HG03103 (cell line): ENCODE measurements at regions not wholly inside any gene's neighbourhood (a gene's known extent, or its start where the extent isn't known, plus 50 kb on each side); places are given as distances from the start of the nearest gene placed in this dataset.
"Not testable (repeated sequence)": the region's sequence is repeated elsewhere in the genome, so short reads cannot be mapped to it uniquely, and the experiment has no call there.

ENCODE experiments used
- ATAC-seq: cut with Tn5 transposase; IDR thresholded peaks from one replicate; pipeline ENCODE4 v1.9.1; 2021; ENCODE audit warnings: low read depth; ENCODE audit not compliant: unreplicated experiment

- no peak for ATAC-seq
Measured at GRCh38 chr11:45413156-45413858, 127.2 kb upstream of the SYT13 start.

DNA sequence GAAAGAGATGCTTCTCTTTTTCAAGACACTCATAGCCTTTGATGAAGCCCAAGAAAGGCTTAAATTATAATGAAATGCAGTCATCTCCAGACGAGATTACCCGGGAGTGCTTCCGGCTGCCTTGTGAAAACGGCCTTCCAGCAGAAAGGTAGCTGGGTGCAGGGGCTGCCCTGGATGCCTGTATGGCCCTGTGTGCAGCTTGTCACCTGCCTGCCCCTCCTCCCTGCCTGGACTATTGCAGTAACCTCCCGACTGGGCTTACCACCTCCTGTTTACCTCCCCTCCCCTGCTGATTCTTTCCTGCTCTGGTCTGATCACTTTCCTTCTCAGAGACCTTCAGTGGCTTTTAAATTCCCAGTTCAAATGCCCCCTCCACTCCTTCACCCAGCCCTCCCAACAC lies 126.4 kb upstream of the SYT13 start:
- no peak for ATAC-seq

DNA sequence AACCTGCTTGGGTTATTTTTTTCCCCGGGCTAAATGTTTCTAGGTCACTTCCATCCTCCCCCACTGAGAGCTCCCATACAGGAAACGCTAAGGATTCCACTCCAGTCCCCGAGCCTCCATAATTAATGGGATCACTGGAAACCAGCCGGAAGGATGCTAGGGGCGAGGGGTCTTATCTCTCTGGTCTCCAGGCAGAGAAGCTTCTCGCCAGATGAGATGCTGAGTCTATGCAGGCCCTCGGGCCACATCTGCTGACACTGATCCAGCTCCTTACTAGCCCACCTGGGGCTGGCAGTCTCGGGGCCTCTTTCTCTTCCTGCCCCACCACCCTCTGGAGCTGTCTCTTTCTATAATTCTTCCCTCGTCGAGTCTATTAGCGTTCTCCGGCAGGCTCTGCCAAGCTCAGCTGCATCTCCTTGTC lies 125.9 kb upstream of the SYT13 start:
- ATAC-seq: no peak

DNA sequence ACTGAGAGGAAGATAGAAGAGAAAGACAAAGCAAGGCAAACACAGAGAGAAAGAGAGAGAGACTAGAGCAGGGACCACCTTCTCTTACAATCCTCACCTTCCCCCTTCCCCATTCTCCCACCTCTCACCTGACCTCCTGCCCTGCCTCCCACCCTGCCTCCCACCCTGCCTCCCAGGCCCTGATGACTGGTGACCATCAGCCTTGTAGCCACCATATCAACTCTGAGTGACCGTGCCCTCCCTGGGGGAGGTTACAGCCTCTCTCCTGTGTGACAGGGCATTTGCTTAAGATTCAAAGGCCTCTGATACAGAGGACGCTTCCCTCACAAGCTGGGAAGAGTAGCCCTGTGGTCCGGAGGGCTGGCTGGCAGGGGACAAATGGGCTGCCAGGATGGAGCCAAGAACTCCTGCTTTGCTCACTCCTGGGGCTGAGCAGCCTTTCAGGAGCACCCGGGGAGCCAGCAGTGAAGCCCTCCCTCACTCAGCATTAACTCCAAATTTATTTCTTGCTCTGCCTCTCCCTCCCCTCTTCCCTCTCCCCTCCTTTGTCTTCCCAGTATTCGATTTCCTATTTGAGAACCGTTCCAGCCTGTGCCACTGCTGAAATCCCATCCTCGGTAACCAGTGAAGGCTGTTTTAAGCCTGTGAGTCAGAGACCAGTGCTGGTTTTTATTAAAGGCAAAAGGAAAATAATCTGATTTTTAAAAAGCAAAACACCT lies 125.2 kb upstream of the SYT13 start:
- no peak for ATAC-seq

GRCh38 chr11:45410391-45411227 lies 124.5 kb upstream of the SYT13 start:
- no peak for ATAC-seq

- no peak for ATAC-seq
Measured at GRCh38 chr11:45409587-45409986, 123.4 kb upstream of the SYT13 start.

DNA sequence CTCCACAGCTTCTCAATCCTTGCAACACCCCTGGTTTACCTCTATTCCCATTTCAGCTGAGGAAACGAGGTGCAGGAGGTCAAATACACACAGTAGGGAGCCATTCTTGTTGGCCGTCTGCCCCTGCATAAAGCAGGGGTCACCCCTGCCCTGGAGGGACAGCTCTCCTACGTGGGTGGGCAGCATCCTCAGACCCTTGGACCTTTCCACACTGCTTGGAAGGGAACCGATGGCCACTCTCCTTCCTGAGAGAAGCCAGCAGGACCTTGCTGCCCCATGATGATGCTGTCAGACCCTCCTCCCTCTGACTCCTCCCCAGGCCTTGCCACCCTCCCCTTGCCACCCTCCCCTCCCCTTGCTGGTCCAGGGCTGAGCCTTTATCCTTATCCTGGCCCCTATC lies 121.1 kb upstream of the SYT13 start:
- no peak for ATAC-seq

DNA sequence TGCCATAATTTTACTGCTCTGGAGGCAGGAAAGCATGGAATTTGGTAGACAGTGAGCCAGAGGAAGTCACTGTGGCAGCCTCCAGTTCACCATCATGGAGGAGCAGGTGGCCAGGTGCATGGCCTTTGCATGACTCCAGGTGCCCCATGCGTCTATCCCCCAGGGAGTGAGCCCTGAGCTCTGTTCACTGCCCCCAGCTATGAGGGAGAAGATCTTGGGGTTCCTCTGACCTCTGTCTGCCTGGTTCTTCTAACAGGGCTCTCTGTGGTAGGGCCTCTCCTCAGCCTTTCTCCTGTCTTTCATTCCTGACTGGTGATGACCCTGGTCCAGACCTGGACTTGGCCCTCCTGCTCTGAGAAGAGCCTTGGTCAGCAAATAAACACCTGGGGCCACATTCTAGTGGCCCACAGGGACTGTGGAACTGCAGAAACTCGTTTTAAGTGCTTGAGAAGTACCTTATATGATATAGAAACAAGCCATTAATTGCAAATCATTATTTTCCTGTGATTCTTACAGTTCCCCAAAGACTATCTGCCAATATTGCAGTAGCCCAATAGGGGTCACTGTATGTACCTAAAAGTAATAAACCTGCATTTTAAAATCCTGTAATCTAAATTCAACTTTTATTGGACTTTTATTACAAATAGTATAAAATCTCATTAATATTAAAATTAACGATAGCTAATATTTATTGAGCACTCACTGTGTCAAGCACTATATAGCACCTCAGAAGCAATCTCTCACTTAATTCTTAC lies 120.0 kb upstream of the SYT13 start:
- no peak for ATAC-seq

DNA sequence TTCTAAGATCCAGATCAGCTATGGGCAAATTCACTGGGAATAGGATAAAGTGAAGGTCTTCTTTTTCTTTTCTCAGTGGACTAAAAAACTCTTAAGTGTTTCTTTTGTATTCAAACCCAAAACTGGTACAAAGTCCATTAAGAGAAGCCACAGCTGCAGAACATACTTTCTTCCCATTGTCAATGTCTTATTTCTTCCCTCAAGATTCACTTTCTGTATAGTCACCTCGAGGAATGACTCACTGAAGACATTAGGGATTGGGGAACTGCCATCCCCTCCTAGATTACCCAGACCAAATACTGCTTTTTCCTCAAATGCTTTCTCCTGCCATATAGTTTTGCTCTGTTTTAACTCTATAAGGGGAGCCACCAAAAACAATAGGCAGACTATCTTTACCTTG lies 117.4 kb upstream of the SYT13 start:
- not testable (repeated sequence) for ATAC-seq

DNA sequence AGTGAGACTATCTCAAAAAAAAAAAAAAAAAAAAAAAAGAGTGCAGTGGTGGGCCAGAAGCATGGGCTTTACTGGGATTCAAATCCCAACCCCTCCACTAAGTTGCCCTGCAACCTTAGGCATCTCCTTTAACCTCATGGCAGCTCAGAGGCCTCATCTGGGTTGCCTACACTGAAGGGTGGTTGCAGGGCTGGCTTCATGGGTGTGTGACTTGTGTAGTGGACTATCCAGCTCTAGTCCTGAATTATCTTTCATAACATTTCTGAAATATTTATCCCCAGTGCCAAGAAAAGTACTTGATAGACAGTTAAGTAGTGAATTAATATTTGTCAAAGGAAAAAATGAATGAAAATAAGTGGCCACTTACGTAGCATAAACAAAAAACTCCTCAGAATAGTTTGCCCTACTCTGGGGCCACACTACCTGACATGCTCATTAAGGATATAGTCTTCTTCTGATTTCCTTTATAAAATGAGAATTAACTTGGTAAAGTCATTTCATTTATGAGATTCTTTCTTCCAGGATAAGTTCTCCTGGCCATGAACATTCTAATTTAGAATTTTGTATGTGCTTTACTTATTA lies 116.0 kb upstream of the SYT13 start:
- no peak for ATAC-seq

DNA sequence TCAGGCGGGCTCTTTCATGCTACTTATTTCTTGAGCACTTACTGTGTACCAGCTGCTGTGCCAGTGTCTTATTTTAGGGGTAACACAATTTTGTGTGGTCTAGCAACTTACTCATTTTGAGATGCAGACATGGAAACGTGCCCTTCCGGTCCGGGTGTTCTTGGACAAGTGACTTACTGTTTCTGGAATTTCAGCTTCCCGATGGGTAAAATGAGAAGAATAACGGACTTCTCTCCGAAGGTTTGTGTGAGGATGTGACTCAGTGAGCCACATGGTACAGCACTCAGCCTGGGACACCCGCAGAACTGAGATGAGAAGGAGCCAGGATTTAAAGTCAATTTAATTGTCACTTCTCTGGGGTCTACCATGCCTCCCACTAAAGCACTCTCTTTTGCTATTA lies 114.5 kb upstream of the SYT13 start:
- no peak for ATAC-seq

DNA sequence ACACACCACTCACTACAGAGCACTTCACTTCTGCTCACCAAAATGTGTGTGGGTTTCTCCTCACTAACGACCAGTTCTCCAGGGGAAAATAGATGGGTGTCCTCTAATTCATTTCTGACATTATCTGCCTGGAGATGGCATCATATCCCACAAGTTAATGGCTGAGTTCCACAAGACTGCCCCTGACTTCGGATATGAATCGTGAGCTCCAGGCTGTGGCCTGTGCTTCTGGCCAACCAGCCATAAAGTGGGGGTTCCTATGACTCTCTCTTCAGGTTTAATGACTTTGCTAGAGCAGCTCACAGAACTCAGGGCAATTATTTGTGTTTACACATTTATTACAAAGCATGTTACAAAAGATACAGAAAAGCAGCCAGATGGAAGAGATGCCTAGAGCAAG lies 113.0 kb upstream of the SYT13 start:
- ATAC-seq: no peak

- ATAC-seq: no peak
Measured at GRCh38 chr11:45398325-45398724, 112.2 kb upstream of the SYT13 start.

- ATAC-seq: no peak
Measured at GRCh38 chr11:45396394-45396793, 110.3 kb upstream of the SYT13 start.

- no peak for ATAC-seq
Measured at GRCh38 chr11:45395947-45396346, 109.8 kb upstream of the SYT13 start.

DNA sequence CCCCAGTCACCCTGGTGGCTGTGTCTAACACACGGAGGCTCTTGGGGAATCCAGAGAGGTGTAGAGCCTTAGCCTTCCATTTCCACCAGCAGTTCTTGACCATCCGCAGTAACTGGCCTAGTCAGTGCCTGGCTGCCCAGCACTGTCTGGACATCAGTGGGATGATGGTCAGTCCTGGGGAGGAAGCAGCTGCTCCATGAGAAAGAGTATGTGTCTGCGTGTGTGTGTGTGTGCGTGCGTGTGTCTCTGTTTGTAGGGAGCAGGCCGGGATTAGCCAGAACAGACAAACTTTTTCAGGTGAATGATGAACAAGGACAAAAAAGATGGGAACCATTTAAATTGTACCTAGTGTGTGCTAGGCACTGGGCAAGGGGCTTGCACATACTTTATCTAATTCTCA lies 109.3 kb upstream of the SYT13 start:
- ATAC-seq: no peak

DNA sequence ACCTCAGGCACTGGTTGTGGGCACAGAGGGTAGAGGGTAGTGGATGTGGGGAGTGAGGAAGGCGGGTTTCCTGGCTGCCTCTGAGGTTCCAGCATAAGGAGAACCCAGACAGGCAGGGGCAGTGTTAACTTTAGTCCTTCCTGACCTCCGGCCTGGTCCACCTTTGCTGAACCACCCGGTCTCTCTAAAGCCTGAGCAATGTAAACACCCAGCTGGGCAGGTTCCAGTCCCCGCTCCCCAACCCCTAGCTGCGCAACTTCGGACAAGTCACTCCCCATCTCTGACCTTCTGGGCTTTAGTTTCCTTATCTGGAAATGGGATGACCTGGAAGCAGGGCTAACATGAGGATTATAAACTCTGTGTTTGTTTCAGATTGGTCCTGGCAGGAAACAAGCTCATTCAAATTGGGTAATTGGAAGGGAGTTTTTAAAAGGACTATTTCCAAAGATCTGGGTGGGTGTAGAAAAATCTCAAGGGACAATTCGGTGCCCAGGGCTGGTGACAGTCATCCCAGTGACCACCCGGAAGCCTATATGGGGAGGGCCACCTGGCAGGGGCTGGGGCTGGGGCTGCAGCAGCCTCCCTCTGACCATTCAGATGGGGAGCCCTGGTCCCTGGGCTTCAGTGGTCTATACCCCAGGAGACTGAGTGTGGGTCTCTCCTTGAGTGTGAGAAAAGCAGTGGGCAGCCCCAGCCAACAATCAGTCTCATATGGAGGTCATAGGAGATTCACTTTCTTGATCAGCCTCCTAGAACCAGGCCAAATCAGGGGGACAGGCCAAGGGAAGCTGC lies 108.3 kb upstream of the SYT13 start:
- no peak for ATAC-seq

DNA sequence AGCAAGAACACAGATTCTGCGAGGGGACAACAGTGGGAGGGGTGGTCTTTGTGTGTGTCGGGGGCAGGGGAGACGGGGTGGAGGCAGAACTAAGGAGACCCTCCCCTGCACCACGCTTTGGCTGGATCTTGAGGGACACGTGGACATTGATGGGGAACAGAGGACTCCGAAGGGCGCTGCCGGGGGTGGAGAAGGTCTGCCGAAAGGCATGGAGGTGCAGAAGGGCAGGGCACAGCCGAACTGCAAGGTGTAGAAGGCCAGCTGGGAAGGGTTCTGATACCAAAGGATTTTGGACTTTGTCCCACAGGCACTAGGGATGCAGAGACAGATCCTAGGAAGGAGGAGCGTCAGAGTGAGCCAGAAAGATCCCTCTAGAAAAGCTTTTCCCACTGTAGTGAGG lies 107.7 kb upstream of the SYT13 start:
- no peak for ATAC-seq

- ATAC-seq: no peak
Measured at GRCh38 chr11:45393334-45393733, 107.2 kb upstream of the SYT13 start.
